ENCODE measurements at regions not wholly inside any gene's neighbourhood (a gene's known extent, or its start where the extent isn't known, plus 50 kb on each side); places are given as distances from the start of the nearest gene placed in this dataset.

GRCh38 chr21:27561116-27561515 lies 594.2 kb upstream of the ADAMTS5 start (continued):
- TF ChIP-seq TSHZ1 (CRISPR knock-in tag; IDR thresholded peaks at IDR 0.05) (no peak), YBX1 (IDR thresholded peaks at IDR 0.05) (no peak), SMAD4 (CRISPR knock-in tag; conservative IDR thresholded peaks at IDR 0.05) (no peak), TEAD1 (CRISPR knock-in tag; IDR thresholded peaks at IDR 0.05) (no peak), SIN3A (IDR thresholded peaks at IDR 0.05; ENCODE audit: borderline replicate concordance in 2 of 2, control insufficient read depth in 1 of 2, low read depth in 2 of 2, low read length in 2 of 2) (no peak), SIRT6 (IDR thresholded peaks at IDR 0.05; ENCODE audit: low read depth, low read length) (no peak), ZC3H11A (IDR thresholded peaks at IDR 0.05; ENCODE audit: low read depth, low read length) (no peak)

DNA sequence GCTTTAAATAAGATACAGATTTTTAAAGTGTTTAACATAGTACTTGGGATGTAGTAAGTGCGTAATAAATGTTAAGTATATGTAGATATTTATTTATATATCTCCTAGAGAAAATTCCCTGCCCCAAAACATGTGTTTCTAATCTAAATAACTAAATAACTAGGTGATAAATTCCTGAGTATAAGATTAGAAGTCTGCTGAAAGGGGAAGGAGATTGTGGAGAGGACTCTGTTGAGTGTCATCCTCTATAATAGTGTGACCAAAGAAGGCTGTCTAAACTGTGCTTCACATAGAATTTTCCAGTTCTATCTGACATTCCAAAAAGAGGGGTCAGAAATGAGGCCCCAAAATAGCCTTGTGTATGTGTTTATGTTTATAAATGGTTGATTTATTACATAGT lies 590.5 kb upstream of the ADAMTS5 start:
- WGBS (ENCODE audit: insufficient coverage, low coverage, missing lambda C conversion rate), result 5% methylated on average over 1 of the region's 1 CpG
- TF ChIP-seq KDM1A (IDR thresholded peaks at IDR 0.05) (no peak), NR0B1 (IDR thresholded peaks at IDR 0.05; ENCODE audit: partially characterized antibody) (no peak), BMI1 (IDR thresholded peaks at IDR 0.05; ENCODE audit: low read length) (no peak), BRD9 (IDR thresholded peaks at IDR 0.05; ENCODE audit: low read depth, partially characterized antibody) (no peak), ZC3H11A (IDR thresholded peaks at IDR 0.05; ENCODE audit: low read depth, low read length) (no peak)
- Histone ChIP-seq H3K4me1 (replicated peaks in 1 of 2; ENCODE audit: control insufficient read depth in 2 of 2, insufficient read depth in 2 of 2, low read length in 2 of 2) (no peaks in the 10 kb centered on the region), H3K9me3 (replicated peaks; ENCODE audit: control insufficient read depth, insufficient read depth, low read depth, low read length) (0 out of 2 replicates have a peak, but pooled peaks cover 1% of the 10 kb centered on the region), H3K4me2 (ENCODE audit: insufficient read depth, low read length) (no peak overlapping the region), H3K36me3 (ENCODE audit: control insufficient read depth, insufficient read depth, low read length) (no peaks in the 10 kb centered on the region), H3K9ac (ENCODE audit: insufficient read depth in 1 of 2, low read depth in 2 of 2, low read length in 2 of 2) (no peak overlapping the region), H3K79me2 (ENCODE audit: control insufficient read depth, insufficient read depth, low read length) (no peaks in the 10 kb centered on the region), H3K27ac (ENCODE audit: extremely low read depth, low read depth, low read length) (no peak overlapping the region), H3K9me1 (ENCODE audit: control insufficient read depth, insufficient read depth, low read length) (no peaks in the 10 kb centered on the region), H4K20me1 (replicated peaks; ENCODE audit: control insufficient read depth, insufficient read depth, low read length) (no peaks in the 10 kb centered on the region), H3K27me3 (ENCODE audit: control insufficient read depth in 2 of 2, insufficient read depth in 2 of 2, low read length in 2 of 2) (no peaks in the 10 kb centered on the region), H2AFZ (ENCODE audit: low read depth, low read length) (no peak overlapping the region), H3K4me3 (no peak overlapping the region)
- no peak for ATAC-seq
- POLR2A ChIA-PET, result no interaction called here
- FAIRE-seq, result no peak
- in situ Hi-C loops (cut with MboI), result no loop called here
- intact Hi-C loops (cut with micrococcal nuclease), result no loop called here
- DNase-seq (ENCODE audit: extremely low read depth in 1 of 4, low spot score in 3 of 4), result no peak
- CTCF ChIA-PET (ENCODE audit: low intra/inter-chr PET ratio), result no interaction called here
- BruUV-seq (replicated peaks), result no TSS peak
